ENCODE measurements at regions not wholly inside any gene's neighbourhood (a gene's known extent, or its start where the extent isn't known, plus 50 kb on each side); places are given as distances from the start of the nearest gene placed in this dataset.
"Not testable (repeated sequence)": the region's sequence is repeated elsewhere in the genome, so short reads cannot be mapped to it uniquely, and the experiment has no call there.

- DNase-seq: no peak
Observed at GRCh38 chr4:167842487-167842886, 249.8 kb upstream of the ANXA10 start.

- no peak for DNase-seq
Observed at GRCh38 chr4:167854881-167855280, 237.5 kb upstream of the ANXA10 start.

- DNase-seq: not testable (repeated sequence)
Observed at GRCh38 chr4:167858127-167858526, 234.2 kb upstream of the ANXA10 start.

- no peak for DNase-seq
Observed at GRCh38 chr4:167867191-167867590, 225.1 kb upstream of the ANXA10 start.

- no peak for DNase-seq
Observed at GRCh38 chr4:167868163-167868562, 224.2 kb upstream of the ANXA10 start.

- no peak for DNase-seq
Observed at GRCh38 chr4:167873496-167873895, 218.8 kb upstream of the ANXA10 start.

- DNase-seq: not testable (repeated sequence)
Observed at GRCh38 chr4:167876091-167876490, 216.2 kb upstream of the ANXA10 start.

- not testable (repeated sequence) for DNase-seq
Observed at GRCh38 chr4:167877826-167878225, 214.5 kb upstream of the ANXA10 start.

- DNase-seq: no peak
Observed at GRCh38 chr4:167883266-167883665, 209.1 kb upstream of the ANXA10 start.

- DNase-seq: no peak
Observed at GRCh38 chr4:167885071-167885470, 207.3 kb upstream of the ANXA10 start.

GRCh38 chr4:167885872-167886271 is 206.5 kb upstream of the ANXA10 start:
- DNase-seq: no peak

- DNase-seq: no peak
Observed at GRCh38 chr4:167887726-167888125, 204.6 kb upstream of the ANXA10 start.

GRCh38 chr4:167890226-167890625 is 202.1 kb upstream of the ANXA10 start:
- DNase-seq: no peak

GRCh38 chr4:167893531-167893930 is 198.8 kb upstream of the ANXA10 start:
- DNase-seq: no peak

GRCh38 chr4:167896260-167896659 is 196.1 kb upstream of the ANXA10 start:
- not testable (repeated sequence) for DNase-seq

- DNase-seq: no peak
Observed at GRCh38 chr4:167897116-167897515, 195.2 kb upstream of the ANXA10 start.

GRCh38 chr4:167903291-167903721 is 189.0 kb upstream of the ANXA10 start:
- no peak for DNase-seq

- no peak for DNase-seq
Observed at GRCh38 chr4:167906851-167907250, 185.5 kb upstream of the ANXA10 start.

GRCh38 chr4:167908816-167909215 is 183.5 kb upstream of the ANXA10 start:
- DNase-seq: no peak

GRCh38 chr4:167912535-167912934 is 179.8 kb upstream of the ANXA10 start:
- DNase-seq: not testable (repeated sequence)

- no peak for DNase-seq
Observed at GRCh38 chr4:167918077-167918476, 174.3 kb upstream of the ANXA10 start.

- DNase-seq: no peak
Observed at GRCh38 chr4:167930166-167930565, 162.2 kb upstream of the ANXA10 start.

GRCh38 chr4:167934216-167934615 is 158.1 kb upstream of the ANXA10 start:
- no peak for DNase-seq

- DNase-seq: no peak
Observed at GRCh38 chr4:167939863-167940616, 152.3 kb upstream of the ANXA10 start.

- DNase-seq: no peak
Observed at GRCh38 chr4:167943872-167944505, 148.3 kb upstream of the ANXA10 start.
